Hypothalamus (tissue), 51 donors: ENCODE measurements at regions not wholly inside any gene's neighbourhood (a gene's known extent, or its start where the extent isn't known, plus 50 kb on each side); places are given as distances from the start of the nearest gene placed in this dataset.

ENCODE experiments used
- DNase-seq, 51 donors: peaks; one replicate each; lab custom pipeline; 2025; lab: John Stamatoyannopoulos, UW

DNA sequence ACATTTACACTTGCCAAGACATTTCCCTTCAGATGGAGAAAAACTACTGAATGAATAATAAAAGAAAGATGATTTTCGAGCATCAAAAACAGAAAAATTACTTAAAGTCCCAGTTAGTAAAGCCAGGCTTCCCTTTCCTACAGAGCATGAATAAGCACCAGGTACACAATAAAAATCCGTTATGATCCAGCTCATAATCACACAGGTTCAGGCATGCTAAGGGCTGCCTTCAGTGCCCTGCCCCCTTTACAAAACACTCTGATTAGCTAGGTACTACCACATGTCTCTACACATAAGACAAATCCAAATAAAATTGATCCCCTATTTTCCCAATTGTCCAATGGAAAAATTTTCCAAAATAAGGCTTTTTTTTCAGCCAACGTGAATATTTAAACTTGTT lies 413.2 kb upstream of the LRATD1 start:
- no peak for DNase-seq

DNA sequence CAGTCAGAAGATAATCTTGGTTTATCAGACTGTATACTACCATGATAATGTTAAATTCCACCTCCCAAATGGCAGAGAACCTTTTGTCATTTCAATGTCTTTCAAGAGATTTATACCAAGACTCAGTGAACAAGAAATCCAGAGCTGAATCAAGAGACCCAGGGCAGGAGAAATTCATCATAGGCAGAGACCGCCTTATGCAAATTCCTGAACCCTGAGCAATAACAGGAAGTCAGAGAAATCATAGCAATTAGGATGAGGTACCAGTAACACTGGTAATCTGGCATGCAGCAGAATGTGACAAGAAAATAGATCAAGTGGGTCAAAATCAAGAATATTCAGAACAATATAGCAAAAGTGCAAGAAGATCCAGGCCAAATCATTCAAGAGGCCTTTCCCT lies 412.4 kb upstream of the LRATD1 start:
- DNase-seq: no peak

DNA sequence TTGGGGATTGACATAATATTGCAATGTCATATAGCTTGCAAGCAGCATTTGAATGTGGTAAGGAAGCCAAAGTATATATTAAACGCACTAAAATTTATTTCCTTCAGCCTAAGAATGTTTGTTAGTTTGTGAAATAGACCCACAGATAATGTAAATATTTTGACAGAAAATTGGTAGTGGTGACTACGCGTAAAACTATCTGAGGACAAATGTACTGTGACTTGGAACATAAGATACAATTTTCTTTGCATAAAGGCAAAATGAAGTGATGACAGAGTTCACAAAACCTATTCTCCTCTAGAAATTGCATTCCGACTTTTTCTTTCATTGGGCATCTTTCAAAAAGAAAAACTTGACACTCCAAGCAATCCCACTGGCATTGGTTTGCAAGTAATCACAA lies 411.1 kb upstream of the LRATD1 start:
- DNase-seq: no peak

DNA sequence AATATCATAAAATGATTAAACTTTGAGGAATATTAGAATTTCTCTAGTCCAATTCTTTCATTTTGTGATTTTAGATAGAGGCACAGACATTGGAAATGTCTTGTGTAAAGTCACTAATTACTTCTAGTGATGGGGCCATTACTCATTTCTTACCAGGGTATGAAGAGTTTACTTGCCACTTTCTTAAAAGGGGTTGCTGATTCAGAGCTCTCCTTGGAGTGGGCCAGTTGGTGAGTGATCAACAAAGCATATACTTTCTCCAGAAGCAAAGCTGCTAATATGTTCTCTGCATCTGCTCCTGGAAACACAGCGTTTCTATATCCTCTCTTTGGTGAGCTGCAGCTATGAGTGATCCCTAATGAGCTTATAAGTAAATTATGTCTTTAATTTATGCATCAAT lies 408.9 kb upstream of the LRATD1 start:
- no peak for DNase-seq

DNA sequence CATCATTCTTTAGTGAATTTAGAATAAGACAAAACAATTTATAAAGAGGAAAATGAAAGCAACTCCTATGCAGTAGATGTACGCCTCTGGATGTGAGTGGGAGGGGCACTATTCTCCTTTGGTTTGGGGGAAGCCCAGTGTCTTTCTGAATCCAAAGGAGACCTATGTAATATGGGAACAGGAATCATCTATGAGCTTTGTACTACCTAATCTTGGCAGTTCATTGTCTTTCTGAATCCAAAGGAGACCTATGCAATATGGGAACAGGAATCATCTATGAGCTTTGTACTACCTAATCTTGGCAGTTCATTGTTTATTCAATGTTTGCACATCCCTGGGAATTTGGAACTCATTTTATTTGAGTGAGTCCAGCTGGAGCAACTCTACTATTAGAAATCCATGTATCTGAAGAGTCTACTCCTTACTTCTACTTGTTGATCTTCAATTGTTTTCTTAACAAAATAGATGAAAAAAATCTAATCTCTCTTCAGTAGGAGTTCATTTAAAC lies 401.1 kb upstream of the LRATD1 start:
- no peak for DNase-seq

DNA sequence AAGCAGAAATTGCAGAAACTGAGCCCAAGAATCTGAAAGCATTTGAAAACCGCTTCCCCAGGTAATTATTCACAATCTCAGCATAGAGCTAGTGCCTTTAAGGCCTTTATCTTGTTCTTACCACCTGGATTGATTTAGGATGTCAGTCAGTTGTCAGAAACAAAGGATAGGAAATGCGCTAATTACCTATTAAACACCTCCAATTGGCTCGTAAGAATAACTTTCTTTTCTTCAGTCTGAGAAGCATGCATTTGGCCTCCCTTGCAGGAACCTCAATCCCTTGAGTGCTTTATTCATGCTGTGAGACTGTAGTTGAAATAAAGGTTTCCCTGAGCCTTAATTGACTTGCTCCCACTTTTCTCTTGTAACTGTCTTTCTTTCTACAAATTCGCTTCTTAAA lies 400.3 kb upstream of the LRATD1 start:
- DNase-seq: no peak

DNA sequence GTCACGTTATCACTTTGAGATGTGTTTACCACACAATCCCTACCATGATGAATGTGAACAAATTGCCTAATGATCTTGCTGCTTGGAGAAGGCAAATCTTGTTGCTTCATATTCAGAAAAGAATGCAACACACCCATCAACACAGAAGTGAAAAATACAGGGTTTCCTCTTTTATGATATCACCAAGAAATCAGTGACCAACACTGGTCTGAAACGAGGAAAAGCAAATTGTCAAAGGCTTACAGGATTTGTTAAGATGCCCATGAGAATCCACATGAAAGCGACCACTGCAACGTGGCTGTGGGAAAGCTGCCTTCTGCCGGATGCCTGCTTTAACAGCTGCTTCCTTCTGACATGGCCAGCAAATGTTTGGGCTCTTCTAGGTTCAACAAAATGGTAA lies 397.6 kb upstream of the LRATD1 start:
- no peak for DNase-seq

DNA sequence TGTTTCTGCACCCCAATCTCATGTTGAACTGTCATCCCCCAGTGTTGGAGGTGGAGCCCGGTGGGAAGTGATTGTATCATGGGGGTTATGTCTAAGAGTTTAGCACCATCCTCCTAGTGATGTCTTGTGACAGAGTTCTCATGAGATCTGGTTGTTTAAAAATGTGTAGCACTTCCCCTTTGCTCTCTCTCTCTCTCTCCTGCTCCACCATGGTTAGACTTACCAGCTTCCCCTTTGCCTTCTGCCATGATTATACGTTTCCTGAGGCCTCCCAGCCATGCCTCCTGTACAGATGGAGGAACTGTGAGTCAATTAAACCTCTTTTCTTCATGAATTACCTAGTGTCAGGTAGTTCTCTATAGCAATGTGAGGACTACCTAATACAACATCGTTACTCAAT lies 396.9 kb upstream of the LRATD1 start:
- DNase-seq: no peak

DNA sequence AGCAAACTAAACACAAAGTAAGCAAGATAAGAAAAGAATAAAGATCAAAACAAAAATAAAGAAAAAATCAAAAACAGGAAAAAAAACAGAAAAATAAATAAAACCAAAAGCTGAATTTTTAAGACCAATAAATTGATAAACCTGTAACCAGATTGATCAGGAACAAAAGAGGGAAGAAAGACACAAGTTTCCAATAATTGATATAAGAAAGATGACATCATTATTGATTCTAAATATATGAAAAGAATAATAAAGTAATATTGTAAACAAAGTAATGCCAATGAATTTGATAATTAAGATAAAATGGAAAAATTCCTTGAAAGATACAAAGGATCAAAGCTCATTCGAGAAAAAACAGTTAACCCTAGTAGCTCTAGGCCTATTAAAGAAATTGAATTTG lies 394.6 kb upstream of the LRATD1 start:
- DNase-seq: no peak

DNA sequence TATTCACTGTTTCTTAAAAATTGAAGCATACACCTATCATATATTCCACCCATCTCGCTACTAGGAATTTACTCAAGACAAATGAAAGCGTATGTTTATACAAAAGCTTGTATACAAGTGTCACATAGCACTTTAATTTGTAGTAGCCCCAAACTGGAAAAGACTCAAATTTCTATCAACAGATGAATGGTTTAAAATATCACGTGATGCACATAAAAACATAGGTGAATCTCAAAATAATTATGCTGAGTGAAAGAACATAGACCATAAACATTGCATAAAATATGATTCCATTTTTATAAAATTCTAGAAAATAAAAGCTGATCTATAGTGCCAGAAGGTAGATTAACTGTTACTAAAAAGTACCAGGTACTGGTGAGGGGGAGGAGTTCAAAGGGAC lies 392.9 kb upstream of the LRATD1 start:
- DNase-seq: no peak

DNA sequence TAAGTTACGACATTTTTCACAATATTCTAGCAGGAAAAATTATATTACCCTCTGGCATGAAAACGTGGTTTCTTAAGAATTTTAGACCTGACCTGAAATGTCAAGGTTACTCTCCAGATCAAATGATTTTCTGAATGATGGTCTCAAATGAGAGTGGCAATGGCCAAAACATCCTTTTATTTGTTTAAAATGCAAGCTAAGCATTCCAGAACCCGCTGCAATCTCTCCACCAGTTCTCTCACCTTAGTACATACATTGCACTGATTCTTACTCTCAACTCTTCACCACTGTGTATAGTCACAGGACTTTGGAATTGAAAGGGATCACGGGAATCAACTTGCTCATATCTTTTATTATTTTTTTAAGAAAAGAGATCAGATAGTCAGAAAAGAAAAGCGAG lies 391.6 kb upstream of the LRATD1 start:
- DNase-seq: no peak

DNA sequence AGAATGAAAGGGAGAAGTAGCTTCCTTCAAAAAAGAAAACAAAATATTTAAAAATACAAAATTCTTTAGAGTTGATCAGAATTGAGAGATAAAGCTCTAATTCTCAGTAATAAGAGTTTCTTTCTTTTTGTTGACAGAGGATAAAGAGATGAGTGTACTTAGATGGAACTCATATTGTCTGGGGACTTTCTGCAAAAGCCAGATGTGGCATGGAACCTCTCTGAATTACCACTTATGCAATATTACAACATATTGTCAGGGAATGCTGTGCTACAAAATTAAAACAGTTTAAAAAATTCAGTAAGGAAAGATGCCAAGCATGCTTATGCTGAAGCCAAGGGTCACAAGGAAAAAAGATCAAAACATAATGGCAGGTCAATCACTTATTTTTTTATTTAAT lies 386.6 kb upstream of the LRATD1 start:
- no peak for DNase-seq

DNA sequence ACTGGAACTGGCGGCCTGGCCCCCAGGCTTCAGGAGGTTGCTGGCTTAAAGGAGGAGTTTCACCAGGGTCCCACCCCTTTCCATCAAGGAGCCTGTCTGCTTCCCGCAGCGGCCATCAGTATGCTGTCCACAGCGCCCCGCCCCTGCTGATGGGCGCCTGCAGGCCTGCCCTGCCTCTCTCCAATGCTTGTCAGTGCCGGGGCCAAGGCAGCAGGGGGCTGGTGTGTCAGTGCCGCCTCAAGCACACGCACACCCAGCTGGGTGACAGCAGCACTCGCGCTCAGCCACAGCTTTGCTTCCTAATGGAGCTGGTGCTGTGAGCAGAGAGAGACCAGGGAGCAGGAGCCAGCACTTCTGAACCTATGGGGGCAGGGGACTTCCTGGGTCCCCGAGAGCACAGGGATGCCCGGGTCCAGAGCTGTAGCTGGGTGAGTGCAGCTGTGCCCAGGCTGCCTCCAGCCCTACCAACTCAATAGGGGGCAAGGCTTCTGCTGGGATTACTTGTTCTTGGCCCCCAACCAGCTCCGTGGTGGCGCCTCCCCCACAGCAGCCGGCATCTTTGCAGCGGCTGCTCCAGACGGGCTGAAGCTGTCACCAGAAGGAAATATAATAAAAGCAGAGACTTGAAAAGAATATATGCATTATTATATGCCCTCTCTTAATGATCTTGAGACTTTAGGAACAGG lies 377.2 kb upstream of the LRATD1 start:
- DNase-seq: no peak

DNA sequence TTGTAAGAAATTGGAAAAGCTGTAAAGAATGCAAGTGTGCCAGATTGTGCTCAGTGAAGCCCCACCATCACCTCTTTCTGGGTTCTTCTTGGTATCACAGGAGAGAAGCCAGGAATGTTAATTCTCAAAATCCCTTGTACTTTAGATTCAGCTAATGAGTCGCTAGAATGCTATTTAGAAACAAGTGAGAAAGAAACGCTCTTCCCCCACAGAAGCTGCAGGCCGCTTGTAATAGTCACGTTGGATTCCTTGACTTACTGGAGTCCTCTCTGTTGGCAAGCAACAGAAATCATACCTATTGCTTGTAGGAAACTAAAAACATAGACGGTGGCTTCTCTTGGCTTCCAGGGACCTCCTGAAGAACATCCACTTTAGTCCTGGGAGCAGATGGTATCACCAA lies 375.6 kb upstream of the LRATD1 start:
- DNase-seq: no peak

DNA sequence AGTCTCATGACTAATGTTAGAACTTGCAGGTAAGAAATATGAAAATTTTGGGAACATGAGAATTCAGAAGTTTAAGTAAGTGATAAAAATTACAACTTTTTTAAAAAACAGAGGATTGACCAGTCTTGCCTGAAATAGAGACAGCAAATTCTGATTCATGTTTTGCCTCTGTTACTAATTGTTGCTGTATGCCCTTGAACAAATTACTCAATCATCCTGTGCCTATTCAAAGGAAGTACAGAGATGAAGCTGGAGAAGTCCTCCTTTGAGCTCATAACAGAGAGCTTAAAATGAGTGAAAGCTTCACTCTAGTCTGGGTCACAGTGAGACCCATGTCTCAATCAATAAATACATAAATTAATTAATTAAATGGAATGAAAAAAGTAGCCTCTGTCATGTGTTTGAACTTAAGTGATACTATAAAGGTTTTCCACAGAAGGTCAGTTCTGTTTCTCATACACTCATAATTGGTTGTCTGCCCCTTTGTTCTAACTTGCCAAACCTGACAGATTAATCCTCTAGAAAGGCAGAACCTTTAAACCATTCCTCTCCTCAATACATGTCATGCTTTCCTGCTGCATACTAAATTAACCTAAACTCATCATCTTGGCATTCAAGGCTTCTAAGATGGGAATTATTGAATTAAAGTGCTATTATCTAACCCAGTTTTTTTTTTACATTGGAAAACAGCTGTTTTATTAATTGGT lies 374.6 kb upstream of the LRATD1 start:
- DNase-seq: no peak

DNA sequence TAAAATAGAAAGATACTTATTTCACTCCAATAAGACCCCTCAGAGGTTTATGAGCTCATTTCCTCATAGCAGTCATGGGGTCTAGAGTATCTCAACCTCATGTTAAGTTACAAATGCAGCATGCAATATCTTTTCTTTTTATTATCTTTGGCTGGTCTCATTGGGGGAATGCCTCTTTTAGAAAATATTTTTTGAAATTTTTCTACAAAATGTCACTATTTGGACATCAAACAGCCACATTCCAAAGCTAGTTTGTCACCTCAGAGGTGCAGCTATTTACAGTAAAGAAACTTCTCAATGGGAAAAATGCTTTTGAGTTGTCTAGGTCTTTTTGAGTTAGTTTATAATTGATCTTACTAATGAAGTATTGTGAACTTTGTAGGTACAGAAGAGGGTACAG lies 370.7 kb upstream of the LRATD1 start:
- no peak for DNase-seq

DNA sequence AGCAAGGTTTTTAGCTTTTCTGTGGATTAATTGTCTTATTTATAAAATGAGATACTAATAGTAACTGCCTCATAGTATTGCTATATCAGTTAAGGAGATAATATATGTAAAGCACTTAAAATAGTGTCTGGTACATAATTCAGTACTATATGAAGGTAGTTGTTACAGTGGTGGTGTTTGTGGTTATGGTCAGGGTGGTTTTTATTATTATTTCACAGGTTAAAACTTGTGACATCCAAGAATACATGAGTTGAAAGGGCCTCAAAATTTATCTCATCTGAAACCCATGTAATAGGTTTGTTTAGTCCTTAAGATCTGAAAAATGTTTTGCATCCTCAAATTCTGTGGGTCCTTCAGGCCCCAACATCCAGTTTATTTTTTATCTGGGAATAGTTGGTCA lies 369.5 kb upstream of the LRATD1 start:
- no peak for DNase-seq

DNA sequence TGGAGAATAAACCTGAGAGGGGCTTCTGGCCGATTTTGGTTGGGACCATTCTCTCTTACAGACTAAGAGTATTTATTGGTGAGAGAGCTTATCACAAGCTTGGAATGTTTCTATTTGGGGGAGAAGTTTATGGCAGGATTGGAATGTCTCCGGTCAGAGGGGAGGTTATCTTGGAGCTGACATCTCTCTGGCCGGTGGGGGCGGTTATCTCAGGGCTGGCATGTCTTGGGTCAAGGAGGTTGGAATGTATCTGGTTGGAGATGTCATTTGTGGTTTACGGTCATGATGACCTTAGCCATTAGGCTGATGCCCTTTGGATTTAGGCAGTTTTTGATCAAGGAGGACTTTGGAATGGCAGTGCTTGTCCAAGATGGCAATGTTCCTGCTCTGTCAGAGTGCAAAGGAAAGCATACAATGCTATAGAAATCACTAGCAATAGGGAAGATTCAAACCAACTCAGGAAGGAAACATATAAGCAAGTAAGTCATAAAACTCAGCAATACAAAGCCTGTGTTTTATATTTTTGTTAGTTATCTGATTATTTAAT lies 362.4 kb upstream of the LRATD1 start:
- no peak for DNase-seq

DNA sequence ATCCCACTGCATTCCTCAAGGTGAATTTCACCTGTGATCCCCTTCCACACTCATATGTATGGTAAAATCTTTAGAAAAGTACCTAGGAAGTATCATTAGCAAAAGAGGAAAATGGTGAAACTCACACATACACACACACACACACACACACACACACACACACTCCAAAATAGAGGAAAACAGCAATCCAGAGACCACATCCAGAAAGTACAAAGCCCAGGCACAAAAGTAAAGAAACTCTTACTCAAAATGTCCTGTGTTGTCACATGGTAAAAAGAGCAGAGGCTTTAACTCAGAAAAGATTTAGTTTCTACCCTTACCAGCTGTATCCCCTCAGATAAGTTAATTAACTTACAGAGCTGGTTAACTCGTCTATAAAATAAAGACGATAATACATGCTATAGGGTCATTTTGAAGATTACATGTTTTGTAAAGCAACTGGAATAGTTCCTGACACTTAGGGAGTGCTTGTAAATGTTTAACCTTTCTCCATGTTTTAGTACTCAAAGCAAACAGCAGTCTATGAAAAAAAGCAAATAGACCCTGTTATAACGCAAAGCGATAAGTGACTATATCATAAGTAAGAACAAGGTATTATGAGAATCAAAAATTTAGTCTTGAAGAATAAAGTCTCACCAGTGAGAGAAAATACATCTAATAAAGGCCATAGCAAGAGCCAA lies 360.0 kb upstream of the LRATD1 start:
- DNase-seq: no peak

DNA sequence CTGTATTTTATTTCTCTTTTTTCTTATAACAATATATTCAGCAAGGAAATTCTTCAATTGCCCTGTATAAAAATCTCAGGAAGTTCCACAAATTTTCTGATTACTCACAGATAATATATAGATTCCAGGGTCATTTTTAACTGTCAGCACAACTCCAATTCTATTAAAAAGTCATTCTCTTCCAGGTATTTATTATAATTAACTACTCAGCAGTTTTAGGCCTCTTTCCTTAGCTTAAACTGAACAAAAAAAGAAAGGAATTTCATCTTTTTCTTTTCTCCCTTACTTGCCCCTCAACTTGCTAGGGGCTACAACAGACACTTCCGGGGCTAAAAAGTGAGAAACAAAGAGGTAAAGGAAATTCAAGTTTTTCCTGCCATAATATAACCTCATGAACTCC lies 358.9 kb upstream of the LRATD1 start:
- no peak for DNase-seq

DNA sequence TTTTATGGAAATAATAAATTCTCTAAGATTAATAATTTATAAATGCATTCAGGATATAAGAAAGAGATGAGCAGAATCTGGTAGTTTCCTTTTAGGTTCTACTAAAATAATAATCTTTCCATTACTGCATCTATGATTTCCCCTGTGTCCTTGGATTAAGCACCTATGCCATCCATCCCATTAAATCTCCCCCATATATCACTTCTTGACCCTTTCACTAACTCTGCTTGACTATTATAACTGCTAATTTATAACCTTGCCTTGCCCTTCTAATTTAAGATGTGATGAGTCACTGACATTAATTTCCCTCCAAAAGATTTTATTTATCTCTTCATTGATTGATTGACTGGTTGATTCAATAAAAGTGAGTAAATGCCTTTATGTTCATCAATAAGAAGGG lies 348.3 kb upstream of the LRATD1 start:
- no peak for DNase-seq

DNA sequence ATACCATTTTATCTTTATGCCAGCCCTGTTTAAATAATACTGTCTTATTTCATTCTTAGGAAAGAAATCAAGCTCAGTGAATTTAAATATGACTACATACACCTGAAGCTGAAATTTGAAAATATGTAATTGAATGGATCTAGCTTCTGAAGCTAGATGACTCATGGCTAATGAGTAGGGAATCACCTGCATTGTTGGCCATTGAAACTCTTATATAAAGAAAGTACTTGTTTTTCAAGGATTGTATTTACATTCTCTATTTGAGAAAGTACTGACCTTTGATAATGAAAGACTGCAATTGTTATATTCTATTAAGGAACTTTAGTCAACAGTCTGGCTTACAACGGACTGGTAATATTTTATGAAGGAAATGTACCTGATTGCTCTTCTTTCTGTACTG lies 346.7 kb upstream of the LRATD1 start:
- DNase-seq: no peak
